ENCODE measurements at regions not wholly inside any gene's neighbourhood (a gene's known extent, or its start where the extent isn't known, plus 50 kb on each side); places are given as distances from the start of the nearest gene placed in this dataset.
"Not testable (repeated sequence)": the region's sequence is repeated elsewhere in the genome, so short reads cannot be mapped to it uniquely, and the experiment has no call there.

DNA sequence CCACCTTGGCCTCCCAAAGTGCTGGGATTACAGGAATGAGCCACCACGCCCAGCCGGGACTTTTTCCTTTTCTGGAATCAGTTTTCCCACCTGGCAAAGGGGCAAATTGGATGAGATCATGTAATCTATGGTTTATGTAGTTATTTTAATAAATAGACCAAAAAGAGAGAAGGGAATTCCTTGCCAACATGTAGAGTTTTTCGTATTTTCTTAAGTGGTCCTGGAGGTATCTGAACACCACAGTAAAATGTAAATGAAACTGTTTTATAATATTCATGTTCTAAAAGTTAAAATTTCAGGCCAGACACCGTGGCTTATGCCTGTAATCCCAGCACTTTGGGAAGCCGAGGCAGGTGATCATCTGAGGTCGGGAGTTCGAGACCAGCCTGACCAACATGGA is 185.1 kb upstream of the ZNF217 start:
- Histone ChIP-seq H3K27me3 (ENCODE audit: insufficient read depth, low read length) (no peaks in the 10 kb centered on the region), H3K4me3 (ENCODE audit: insufficient read depth, low read length) (no peak overlapping the region), H3K4me2 (ENCODE audit: insufficient read depth, low read length) (no peak overlapping the region), H3K4me1 (ENCODE audit: insufficient read depth, low read length) (peaks cover 14% of the 10 kb centered on the region), H2AFZ (ENCODE audit: low read length) (no peak overlapping the region), H3K9me3 (ENCODE audit: low read depth, low read length) (no peaks in the 10 kb centered on the region), H3K79me2 (ENCODE audit: insufficient read depth, low read length) (no peaks in the 10 kb centered on the region), H4K20me1 (ENCODE audit: insufficient read depth, low read length) (no peaks in the 10 kb centered on the region), H3K27ac (ENCODE audit: low read depth, low read length) (no peak overlapping the region), H3K36me3 (ENCODE audit: insufficient read depth, low read length) (no peaks in the 10 kb centered on the region)
- no peak for DNase-seq (ENCODE audit: insufficient read length, low spot score, missing footprints)
- TF ChIP-seq, protein P1, sequence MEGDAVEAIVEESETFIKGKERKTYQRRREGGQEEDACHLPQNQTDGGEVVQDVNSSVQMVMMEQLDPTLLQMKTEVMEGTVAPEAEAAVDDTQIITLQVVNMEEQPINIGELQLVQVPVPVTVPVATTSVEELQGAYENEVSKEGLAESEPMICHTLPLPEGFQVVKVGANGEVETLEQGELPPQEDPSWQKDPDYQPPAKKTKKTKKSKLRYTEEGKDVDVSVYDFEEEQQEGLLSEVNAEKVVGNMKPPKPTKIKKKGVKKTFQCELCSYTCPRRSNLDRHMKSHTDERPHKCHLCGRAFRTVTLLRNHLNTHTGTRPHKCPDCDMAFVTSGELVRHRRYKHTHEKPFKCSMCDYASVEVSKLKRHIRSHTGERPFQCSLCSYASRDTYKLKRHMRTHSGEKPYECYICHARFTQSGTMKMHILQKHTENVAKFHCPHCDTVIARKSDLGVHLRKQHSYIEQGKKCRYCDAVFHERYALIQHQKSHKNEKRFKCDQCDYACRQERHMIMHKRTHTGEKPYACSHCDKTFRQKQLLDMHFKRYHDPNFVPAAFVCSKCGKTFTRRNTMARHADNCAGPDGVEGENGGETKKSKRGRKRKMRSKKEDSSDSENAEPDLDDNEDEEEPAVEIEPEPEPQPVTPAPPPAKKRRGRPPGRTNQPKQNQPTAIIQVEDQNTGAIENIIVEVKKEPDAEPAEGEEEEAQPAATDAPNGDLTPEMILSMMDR (IDR thresholded peaks at IDR 0.05; ENCODE audit: extremely low read depth, low read depth, low read length) = no peak

DNA sequence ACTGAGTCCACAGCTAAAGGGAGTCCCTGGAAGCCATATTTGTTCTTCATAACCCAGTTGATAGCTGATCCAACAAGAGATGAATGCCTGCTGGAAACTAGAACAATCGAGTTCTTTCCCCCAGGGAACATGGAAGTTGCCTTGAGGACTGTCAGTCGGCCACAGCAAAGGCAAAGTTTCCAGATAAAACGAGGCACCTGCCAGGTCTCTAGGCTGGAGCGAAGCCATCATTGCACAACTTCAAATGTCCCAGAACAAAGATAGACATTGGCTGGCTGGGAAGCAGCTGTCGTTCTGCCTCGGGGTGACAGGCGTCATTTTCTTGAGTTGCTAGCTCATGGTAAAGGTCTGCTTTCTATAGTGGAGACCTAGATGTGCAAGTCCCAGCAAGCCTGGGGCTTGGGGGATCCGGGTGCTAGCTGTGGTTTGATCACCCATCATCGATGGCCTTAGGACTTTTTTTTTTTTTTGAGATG is 184.4 kb upstream of the ZNF217 start:
- Histone ChIP-seq H3K4me2 (ENCODE audit: insufficient read depth, low read length) (no peak overlapping the region), H3K79me2 (ENCODE audit: insufficient read depth, low read length) (no peaks in the 10 kb centered on the region), H3K4me3 (ENCODE audit: insufficient read depth, low read length) (no peak overlapping the region), H3K36me3 (ENCODE audit: insufficient read depth, low read length) (no peaks in the 10 kb centered on the region), H3K4me1 (ENCODE audit: insufficient read depth, low read length) (peaks cover 19% of the 10 kb centered on the region), H3K27ac (ENCODE audit: low read depth, low read length) (no peak overlapping the region), H2AFZ (ENCODE audit: low read length) (no peak overlapping the region), H3K27me3 (ENCODE audit: insufficient read depth, low read length) (no peaks in the 10 kb centered on the region), H3K9me3 (ENCODE audit: low read depth, low read length) (no peaks in the 10 kb centered on the region), H4K20me1 (ENCODE audit: insufficient read depth, low read length) (no peaks in the 10 kb centered on the region)
- DNase-seq (ENCODE audit: insufficient read length, low spot score, missing footprints) = no peak
- TF ChIP-seq, protein P1 (IDR thresholded peaks at IDR 0.05; ENCODE audit: extremely low read depth, low read depth, low read length) = no peak

DNA sequence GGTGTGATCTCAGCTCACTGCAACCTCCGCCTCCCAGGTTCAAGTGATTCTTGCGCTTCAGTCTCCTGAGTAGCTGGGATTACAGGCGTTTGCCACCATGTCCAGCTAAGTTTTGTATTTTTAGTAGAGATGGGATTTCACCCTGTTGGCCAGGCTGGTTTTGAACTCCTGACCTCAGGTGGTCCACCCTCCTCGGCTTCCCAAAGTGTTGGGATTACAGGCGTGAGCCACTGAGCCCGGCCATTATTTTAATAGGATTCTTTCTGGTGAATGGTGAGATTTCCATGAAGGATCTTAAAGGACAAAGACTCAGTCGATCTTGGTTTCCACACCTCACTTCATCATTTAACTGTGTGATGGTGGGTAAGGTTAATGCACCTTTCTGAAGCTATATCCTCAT is 183.8 kb upstream of the ZNF217 start:
- not testable (repeated sequence) for H3K27ac ChIP-seq (ENCODE audit: low read depth, low read length); H3K79me2 ChIP-seq (ENCODE audit: insufficient read depth, low read length); H2AFZ ChIP-seq (ENCODE audit: low read length); H3K9me3 ChIP-seq (ENCODE audit: low read depth, low read length); H3K36me3 ChIP-seq (ENCODE audit: insufficient read depth, low read length); H3K4me2 ChIP-seq (ENCODE audit: insufficient read depth, low read length); DNase-seq (ENCODE audit: insufficient read length, low spot score, missing footprints); H3K4me3 ChIP-seq (ENCODE audit: insufficient read depth, low read length); H3K27me3 ChIP-seq (ENCODE audit: insufficient read depth, low read length); H4K20me1 ChIP-seq (ENCODE audit: insufficient read depth, low read length)
- H3K4me1 ChIP-seq (ENCODE audit: insufficient read depth, low read length) = peaks cover 21% of the 10 kb centered on the region

DNA sequence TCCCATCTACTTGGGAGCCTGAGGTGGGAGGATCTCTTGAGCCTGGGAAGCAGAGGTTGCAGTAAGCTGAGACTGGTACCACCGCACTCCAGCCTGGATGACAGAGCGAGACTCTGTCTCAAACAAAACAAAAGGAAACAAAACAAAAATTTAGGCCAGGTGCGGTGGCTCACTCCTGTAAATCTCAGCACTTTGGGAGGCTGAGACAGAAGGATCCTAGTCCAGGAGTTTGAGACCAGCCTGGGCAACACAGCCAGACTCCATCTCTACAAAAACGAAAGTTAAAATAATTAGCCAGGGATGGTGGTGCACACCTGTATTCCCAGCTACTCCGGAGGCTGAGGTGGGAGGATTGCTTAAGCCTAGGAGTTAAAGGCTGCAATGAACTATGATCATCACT is 183.2 kb upstream of the ZNF217 start:
- H3K4me3 ChIP-seq (ENCODE audit: insufficient read depth, low read length) = no peak overlapping the region
- H3K4me2 ChIP-seq (ENCODE audit: insufficient read depth, low read length) = no peak overlapping the region
- no peaks in the 10 kb centered on the region for H3K9me3 ChIP-seq (ENCODE audit: low read depth, low read length)
- H3K36me3 ChIP-seq (ENCODE audit: insufficient read depth, low read length) = no peaks in the 10 kb centered on the region
- H2AFZ ChIP-seq (ENCODE audit: low read length) = no peak overlapping the region
- no peak for DNase-seq (ENCODE audit: insufficient read length, low spot score, missing footprints)
- H4K20me1 ChIP-seq (ENCODE audit: insufficient read depth, low read length) = no peaks in the 10 kb centered on the region
- TF ChIP-seq, protein P1 (IDR thresholded peaks at IDR 0.05; ENCODE audit: extremely low read depth, low read depth, low read length) = no peak
- H3K4me1 ChIP-seq (ENCODE audit: insufficient read depth, low read length) = peaks cover 21% of the 10 kb centered on the region
- no peaks in the 10 kb centered on the region for H3K79me2 ChIP-seq (ENCODE audit: insufficient read depth, low read length)
- H3K27me3 ChIP-seq (ENCODE audit: insufficient read depth, low read length) = no peaks in the 10 kb centered on the region
- H3K27ac ChIP-seq (ENCODE audit: low read depth, low read length) = no peak overlapping the region
